Epidermal melanocyte (primary cell): ENCODE measurements at regions not wholly inside any gene's neighbourhood (a gene's known extent, or its start where the extent isn't known, plus 50 kb on each side); places are given as distances from the start of the nearest gene placed in this dataset.

Experiments
- DNase-seq: peaks from one replicate; pipeline ENCODE4 v3.0.0; 2011; ENCODE audit warnings: low spot score; ENCODE audit not compliant: insufficient read length

DNA sequence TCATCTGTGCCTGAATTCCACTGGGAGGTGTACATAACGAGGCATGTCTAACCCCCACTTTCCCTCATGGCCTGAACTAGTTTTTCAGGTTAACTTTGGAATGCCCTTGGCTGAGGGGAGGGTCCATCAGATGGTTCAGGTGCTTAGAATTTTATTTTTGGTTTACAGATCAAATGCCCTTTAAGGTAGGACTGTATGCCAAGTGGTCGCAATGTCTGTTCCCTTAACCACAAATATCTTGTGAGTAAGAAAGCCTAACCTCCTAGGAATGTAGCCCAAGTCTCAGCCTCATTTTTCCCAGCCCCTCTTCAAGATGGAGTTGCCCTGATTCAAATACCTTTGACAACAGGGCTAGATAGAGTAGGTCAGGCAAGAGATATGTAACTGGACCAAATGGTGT, 78.4 kb downstream of the RNASET2 start:
- DNase-seq, result no peak

DNA sequence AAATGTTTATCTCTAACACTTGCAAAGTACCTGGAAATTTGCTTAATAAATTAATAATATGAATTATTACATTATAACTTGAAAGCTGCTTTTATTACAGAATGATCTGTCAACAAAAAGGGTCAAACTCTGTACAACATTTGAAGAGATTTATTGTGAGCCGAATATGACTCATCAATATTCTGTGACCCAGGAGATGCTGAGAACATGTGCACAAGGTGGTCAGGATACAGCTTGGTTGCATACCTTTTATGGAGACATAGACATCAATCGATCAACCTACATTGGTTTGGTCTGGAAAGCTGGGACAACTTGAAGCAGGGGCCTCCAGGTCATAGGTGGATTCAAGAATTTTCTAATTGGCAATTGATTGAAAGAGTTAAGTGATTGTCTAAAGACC, 79.0 kb downstream of the RNASET2 start:
- no peak for DNase-seq

DNA sequence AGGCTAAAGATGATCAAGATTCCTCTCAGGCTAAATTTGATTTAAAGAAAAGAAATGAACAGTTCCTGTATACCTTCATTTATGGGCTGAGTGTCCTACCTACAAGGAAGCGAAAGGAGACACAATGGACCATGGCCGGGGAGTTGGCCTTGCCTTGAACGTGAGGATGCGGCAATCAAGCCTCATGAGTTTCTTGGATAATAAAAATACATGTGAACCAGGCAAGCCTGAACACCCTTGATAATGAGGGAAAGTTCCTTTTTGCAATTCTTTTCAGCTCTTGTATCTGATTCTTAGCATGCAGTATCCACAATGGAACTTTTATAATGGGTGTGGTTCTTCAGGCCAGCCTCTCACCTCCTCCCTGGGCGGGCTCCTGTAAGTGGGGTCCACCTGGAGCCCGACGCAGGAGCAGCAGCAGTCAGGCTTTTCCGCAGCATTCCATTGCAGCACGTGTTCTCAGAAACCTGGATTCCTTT, 83.8 kb downstream of the RNASET2 start:
- DNase-seq, result no peak

DNA sequence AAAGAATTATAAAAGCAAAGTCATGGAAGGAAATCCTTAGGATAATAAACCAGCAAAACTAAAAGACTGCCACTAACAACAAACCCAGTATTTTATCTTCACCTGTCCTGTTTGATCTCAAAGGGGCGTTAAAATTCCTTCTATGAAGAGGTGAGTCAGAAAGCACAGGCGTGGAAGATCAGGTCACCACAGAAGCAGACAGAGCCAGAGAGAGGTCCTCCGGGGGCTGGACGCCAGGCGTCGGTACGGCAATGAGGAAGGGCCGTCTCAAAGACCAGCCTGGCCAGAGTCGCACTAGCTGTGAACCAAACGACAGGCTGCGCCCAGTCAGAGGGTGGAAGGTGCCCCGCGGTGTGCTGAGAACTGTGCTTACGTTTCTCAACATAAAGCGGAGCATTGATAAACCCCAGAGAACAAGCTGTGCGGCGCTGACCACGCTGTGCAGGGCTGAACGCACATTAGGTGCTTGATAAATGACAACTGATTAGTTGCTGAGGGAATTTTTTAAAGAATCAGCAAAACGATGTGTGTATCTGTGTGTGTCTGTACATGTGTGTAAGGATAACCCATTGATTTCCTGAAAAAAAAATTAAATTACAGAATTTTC, 85.6 kb downstream of the RNASET2 start:
- no peak for DNase-seq

DNA sequence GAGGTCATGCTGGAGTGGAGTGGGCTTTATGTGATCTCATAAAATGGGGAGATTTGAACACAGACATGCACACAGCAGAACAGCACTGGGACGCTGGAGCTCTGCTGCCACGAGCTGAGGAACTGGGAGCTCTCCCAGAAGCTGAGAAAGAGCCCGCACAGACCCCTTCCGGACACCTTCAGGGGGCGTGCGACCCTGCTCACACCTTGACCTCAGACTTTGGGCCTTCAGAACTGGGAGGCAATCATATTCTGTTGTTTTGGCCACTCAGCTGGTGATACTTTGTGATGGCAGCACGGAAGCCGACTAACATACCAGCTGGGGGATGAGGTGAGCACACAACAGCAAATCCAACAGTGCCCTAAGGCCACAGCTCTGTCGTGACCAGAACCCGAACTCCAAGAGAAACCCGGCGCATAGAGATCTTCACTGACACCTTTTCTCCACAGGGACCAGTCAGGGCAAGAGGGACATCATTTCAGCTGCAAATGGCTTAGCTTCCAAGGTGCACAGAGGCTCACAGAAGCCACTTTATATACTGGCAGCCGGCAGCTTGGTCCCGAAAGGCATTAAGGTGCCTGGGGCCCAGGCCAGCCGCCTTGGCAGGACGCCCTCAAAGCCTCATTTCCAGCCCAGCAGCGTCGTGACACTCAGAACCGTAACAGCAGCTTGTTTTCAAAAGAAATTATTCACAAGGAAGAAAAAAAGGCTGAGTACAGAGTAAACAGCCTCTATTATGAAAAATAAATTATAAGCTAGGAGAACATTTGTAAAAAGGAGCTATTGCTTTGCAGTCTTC, 89.3 kb downstream of the RNASET2 start:
- DNase-seq, result no peak

GRCh38 chr6:166864333-166864732, 92.0 kb downstream of the RNASET2 start:
- no peak for DNase-seq

DNA sequence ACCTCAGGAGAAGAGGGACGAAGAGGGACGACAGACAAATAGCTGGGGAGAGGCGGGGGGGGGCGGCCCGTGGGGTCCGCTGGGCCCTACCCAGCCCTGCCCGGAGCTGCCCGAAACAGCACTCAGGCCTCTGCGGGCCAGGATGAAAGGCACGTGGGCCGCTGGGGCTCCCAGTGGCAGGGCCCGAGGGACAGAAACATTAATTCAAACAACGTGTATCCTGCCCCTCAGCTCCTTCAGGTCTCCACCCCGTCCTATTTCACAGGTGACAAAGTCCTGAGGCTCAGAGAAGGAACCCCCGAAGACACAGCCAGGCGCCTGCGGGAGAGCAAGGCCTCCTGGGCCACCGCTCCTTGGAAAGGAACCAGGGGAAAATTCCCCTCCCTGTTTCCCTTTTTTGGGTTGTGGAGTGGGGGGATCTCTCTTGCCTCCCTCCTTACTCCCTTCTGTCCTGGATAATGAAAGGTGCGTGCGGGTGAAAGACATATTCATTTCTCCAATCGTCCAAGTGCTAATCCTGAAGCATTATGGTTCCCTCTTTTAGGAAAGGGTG, 93.3 kb downstream of the RNASET2 start:
- DNase-seq, result no peak

GRCh38 chr6:166862287-166862977, 93.9 kb downstream of the RNASET2 start:
- DNase-seq, result no peak

GRCh38 chr6:166861961-166862286, 94.4 kb downstream of the RNASET2 start:
- DNase-seq, result no peak

DNA sequence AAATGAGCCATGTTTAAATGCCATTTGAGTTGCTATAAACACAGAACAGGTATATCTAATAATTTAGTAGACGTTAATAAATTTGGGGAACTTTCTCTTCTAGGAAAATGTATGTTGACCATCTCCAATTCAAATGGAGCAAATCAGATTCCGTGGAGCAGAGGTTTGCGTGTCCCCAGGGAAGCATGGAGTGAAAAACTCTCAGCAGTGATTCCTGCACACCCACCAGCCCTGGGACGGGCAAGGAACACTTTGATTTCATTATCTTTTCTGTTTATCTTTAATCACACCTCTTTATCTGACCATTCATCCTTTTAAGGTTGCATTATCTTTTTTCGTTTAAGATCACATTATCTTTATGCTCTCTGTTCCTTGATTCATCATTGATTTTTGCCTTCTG, 95.0 kb downstream of the RNASET2 start:
- no peak for DNase-seq

- no peak for DNase-seq
Observed at GRCh38 chr6:166860392-166860791, 96.0 kb downstream of the RNASET2 start.

DNA sequence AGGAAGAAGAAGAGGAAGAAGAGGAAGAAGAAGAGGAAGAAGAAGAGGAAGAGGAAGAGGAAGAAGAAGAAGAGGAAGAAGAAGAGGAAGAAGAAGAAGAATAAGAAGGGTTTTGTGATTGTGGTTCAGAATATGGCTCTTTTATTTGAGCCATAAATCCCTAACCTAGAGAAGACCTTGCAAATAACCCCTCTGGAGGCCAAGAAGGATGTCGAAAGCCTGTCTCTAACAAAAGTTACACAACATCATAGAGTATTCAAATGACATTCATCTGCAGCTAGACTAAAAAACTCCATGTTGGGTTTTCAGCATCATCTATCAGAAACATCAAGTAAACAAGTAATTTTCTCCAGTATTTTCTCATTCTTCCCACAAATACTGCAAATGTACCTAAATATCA, 100.9 kb downstream of the RNASET2 start:
- no peak for DNase-seq

GRCh38 chr6:166853371-166854325, 102.7 kb downstream of the RNASET2 start:
- DNase-seq, result no peak

DNA sequence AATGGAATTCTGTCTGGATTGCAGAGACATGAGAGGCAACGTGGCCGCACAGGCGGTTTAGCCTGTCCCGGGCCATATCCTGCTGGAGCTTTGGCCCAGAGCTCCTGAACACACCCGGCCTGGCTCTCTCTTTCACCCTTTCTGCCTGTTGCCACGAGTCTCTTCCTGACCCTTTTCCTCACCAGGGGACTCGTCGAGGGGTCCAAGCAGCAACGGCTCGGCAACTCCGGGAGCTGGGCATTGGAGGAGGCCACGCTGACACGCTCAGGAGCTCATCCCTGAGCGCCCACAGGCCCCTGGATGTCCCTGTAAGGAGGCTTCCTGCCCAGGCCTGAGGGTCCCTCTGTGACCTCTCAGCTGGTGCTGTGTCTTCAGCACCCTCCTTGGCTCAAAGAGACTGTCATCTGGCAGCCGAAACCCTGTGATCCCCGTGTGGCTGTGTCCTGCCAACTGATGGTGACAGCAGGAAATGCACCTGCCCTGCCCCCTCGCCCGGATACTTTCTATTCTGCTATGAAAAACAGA, 103.8 kb downstream of the RNASET2 start:
- no peak for DNase-seq

DNA sequence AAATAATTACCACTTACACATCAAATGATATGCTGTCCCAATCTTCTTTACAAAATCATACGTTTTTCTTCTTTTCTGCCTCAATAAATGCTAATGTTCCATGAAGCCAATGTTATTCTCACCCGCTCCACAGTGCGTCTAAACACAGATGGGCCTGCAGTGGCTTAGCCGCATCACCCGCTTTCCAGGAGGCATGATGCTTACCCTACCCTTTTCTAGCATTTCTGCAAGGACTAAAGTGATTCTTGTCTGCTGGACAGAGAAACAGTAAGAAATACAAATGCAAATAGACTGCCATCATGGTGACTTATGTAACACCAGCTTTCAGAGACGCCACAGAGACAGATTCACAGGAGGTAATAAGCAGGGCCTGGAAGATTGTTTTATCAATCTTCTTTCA, 104.4 kb downstream of the RNASET2 start:
- DNase-seq, result no peak

DNA sequence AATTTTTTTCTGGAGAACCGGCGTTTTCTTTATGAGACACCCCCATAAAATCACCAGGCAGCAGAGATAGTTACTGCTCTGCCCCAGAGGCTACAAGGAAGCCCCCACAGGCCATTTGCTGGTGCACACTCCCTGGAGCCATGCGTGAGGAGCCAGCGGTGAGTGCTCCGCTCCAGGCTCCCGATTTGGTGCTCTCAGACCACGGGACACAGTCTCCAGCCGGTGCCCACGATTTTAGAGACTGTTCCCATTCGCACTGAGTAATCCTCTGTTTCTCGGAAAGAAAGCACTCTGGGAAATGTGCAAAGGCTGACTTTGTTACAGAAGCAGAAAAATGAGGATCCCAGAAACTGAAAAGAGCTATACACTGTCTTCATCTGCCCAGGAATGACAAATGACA, 104.9 kb downstream of the RNASET2 start:
- DNase-seq, result no peak

- DNase-seq, result no peak
Observed at GRCh38 chr6:166850677-166851076, 105.7 kb downstream of the RNASET2 start.

- no peak for DNase-seq
Observed at GRCh38 chr6:166849749-166850183, 106.6 kb downstream of the RNASET2 start.

DNA sequence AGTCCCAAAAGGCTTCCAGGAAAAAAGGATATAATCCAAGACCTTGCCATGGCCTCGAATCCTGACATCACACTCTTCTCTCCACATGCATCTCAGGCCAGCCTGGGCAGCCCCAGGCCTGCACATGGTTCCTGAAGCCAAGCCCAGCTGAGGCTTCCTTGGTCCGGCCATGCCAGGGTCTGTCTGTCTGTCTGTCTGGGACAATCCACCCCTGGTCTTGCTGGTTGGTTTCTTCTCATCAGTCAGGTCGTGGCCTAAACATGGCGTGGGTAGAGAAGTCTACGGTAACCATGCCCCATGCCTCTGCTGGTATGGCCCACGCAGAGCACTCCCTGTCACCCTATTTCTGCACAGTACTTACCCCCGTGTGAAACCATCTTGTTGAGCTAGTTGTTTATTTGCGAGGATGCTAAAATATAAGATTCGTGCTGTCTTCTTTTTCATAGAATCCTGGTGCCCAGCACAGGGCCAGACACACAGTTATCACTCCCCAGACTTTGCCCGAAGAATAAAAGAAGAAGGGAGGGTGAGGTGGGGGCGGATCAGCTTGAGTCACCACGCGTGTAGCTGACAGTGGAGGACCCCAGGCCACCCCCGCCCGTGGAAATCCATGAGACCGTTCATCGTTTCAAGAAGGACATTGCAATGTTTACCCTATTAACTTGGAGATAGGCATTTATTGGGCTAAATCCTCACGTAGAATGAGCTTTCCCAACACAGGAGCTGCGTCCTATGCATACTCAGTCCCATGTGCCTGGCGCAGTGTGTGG, 107.2 kb downstream of the RNASET2 start:
- no peak for DNase-seq
